ENCODE measurements at regions not wholly inside any gene's neighbourhood (a gene's known extent, or its start where the extent isn't known, plus 50 kb on each side); places are given as distances from the start of the nearest gene placed in this dataset.

DNA sequence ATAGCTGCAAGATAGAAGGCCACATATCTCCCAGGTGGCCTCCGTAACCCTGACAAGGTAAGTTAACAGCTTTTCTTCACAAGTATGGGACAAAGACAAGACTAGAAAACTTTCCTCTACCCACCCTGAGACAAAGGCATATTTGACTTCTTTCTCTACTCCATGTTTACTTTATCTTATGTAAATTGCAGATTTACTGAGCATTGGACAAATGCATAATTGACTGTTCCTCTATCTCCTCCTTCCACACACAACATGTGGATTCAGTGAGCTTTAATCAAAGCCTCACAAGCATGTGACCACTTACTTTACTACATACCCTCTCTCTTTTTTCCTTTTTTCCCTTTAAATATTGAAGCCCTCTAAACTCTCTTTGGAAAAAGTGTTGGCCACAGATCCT, 289.1 kb upstream of the TMTC1 start:
- Histone ChIP-seq H3K18ac (ENCODE audit: low read depth in 1 of 2, low read length in 2 of 2) (no peak overlapping the region), H3K36me3 (ENCODE audit: control insufficient read depth in 1 of 2, insufficient read depth in 2 of 2, low read depth in 1 of 2, low read length in 2 of 2) (no peaks in the 10 kb centered on the region), H3K9me3 (ENCODE audit: control insufficient read depth, low read length) (no peaks in the 10 kb centered on the region), H4K8ac (ENCODE audit: low read length) (no peak overlapping the region), H3K4me3 (ENCODE audit: insufficient read depth in 1 of 2, low read depth in 1 of 2, low read length in 2 of 2) (no peak overlapping the region), H2AFZ (ENCODE audit: low read depth, low read length) (no peak overlapping the region), H2BK5ac (ENCODE audit: low read depth, low read length, poor library complexity, severe bottlenecking) (no peak overlapping the region), H3K4ac (ENCODE audit: low read depth in 1 of 2, low read length in 2 of 2) (no peak overlapping the region), H3K27me3 (ENCODE audit: control insufficient read depth in 1 of 2, insufficient read depth in 1 of 2, low read length in 2 of 2) (no peaks in the 10 kb centered on the region), H3K23ac (ENCODE audit: low read length in 2 of 2) (no peak overlapping the region), H3K14ac (ENCODE audit: low read length in 2 of 2) (no peak overlapping the region), H3K27ac (ENCODE audit: low read length, poor library complexity, severe bottlenecking) (no peak overlapping the region), H4K91ac (ENCODE audit: low read length) (no peak overlapping the region), H3K4me1 (ENCODE audit: control insufficient read depth, insufficient read depth, low read depth, low read length) (no peaks in the 10 kb centered on the region), H2BK12ac (ENCODE audit: low read length in 2 of 2) (no peak overlapping the region), H2BK15ac (ENCODE audit: low read depth, poor library complexity, severe bottlenecking) (no peak overlapping the region), H2BK120ac (ENCODE audit: low read depth, low read length) (no peak overlapping the region), H3K9ac (ENCODE audit: low read length) (no peak overlapping the region), H3K79me1 (replicated peaks; ENCODE audit: low read length, poor library complexity, severe bottlenecking) (no peaks in the 10 kb centered on the region), H2AK5ac (ENCODE audit: low read length, severe bottlenecking) (no peak overlapping the region), H3K4me2 (ENCODE audit: low read length, poor library complexity, severe bottlenecking) (no peak overlapping the region)
- no peak for DNase-seq
- WGBS = 100% methylated on average over 1 of the region's 1 CpG

GRCh38 chr12:30067146-30067545, 283.4 kb upstream of the TMTC1 start:
- H3K4me1 ChIP-seq (ENCODE audit: control insufficient read depth, insufficient read depth, low read depth, low read length) = no peaks in the 10 kb centered on the region
- no peak overlapping the region for H2BK120ac ChIP-seq (ENCODE audit: low read depth, low read length)
- no peak overlapping the region for H2BK15ac ChIP-seq (ENCODE audit: low read depth, poor library complexity, severe bottlenecking)
- no peak overlapping the region for H3K18ac ChIP-seq (ENCODE audit: low read depth in 1 of 2, low read length in 2 of 2)
- H3K36me3 ChIP-seq (ENCODE audit: control insufficient read depth in 1 of 2, insufficient read depth in 2 of 2, low read depth in 1 of 2, low read length in 2 of 2) = no peaks in the 10 kb centered on the region
- peak; percentile 32 for DNase-seq
- WGBS = 88% methylated on average over 2 of the region's 2 CpGs
- H2BK12ac ChIP-seq (ENCODE audit: low read length in 2 of 2) = no peak overlapping the region
- H3K23ac ChIP-seq (ENCODE audit: low read length in 2 of 2) = no peak overlapping the region
- H3K27me3 ChIP-seq (ENCODE audit: control insufficient read depth in 1 of 2, insufficient read depth in 1 of 2, low read length in 2 of 2) = no peaks in the 10 kb centered on the region
- H2AK5ac ChIP-seq (ENCODE audit: low read length, severe bottlenecking) = no peak overlapping the region
- no peak overlapping the region for H3K4me2 ChIP-seq (ENCODE audit: low read length, poor library complexity, severe bottlenecking)
- H3K79me1 ChIP-seq (replicated peaks; ENCODE audit: low read length, poor library complexity, severe bottlenecking) = no peaks in the 10 kb centered on the region
- no peak overlapping the region for H2BK5ac ChIP-seq (ENCODE audit: low read depth, low read length, poor library complexity, severe bottlenecking)
- no peak overlapping the region for H4K91ac ChIP-seq (ENCODE audit: low read length)
- H3K4me3 ChIP-seq (ENCODE audit: insufficient read depth in 1 of 2, low read depth in 1 of 2, low read length in 2 of 2) = no peak overlapping the region
- H3K9me3 ChIP-seq (ENCODE audit: control insufficient read depth, low read length) = no peaks in the 10 kb centered on the region
- H3K14ac ChIP-seq (ENCODE audit: low read length in 2 of 2) = no peak overlapping the region
- H3K4ac ChIP-seq (ENCODE audit: low read depth in 1 of 2, low read length in 2 of 2) = no peak overlapping the region
- no peak overlapping the region for H2AFZ ChIP-seq (ENCODE audit: low read depth, low read length)
- no peak overlapping the region for H3K27ac ChIP-seq (ENCODE audit: low read length, poor library complexity, severe bottlenecking)
- H3K9ac ChIP-seq (ENCODE audit: low read length) = no peak overlapping the region
- no peak overlapping the region for H4K8ac ChIP-seq (ENCODE audit: low read length)

DNA sequence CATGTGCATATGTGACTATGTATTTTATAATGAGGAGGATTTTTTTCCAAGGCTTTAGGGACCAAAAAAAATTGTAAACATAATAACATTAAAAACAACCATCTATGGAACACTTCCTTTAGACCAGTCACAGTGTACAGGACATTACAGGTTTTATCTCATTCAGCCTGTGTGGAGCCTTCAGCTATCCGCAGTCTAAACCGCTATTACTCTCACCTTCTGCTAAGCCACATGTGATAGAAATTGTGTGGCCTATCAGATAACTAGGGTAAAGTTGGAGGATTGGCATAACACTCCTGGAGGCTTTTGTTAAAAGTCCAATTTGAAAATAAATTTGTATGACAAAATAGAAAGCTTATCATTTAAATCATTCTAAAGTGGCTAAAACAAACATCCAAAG, 281.2 kb upstream of the TMTC1 start:
- no peak overlapping the region for H3K23ac ChIP-seq (ENCODE audit: low read length in 2 of 2)
- no peaks in the 10 kb centered on the region for H3K36me3 ChIP-seq (ENCODE audit: control insufficient read depth in 1 of 2, insufficient read depth in 2 of 2, low read depth in 1 of 2, low read length in 2 of 2)
- no peaks in the 10 kb centered on the region for H3K79me1 ChIP-seq (replicated peaks; ENCODE audit: low read length, poor library complexity, severe bottlenecking)
- DNase-seq = no peak
- H3K4ac ChIP-seq (ENCODE audit: low read depth in 1 of 2, low read length in 2 of 2) = no peak overlapping the region
- no peak overlapping the region for H3K9ac ChIP-seq (ENCODE audit: low read length)
- H2AK5ac ChIP-seq (ENCODE audit: low read length, severe bottlenecking) = no peak overlapping the region
- H2BK15ac ChIP-seq (ENCODE audit: low read depth, poor library complexity, severe bottlenecking) = no peak overlapping the region
- no peak overlapping the region for H3K4me2 ChIP-seq (ENCODE audit: low read length, poor library complexity, severe bottlenecking)
- H4K8ac ChIP-seq (ENCODE audit: low read length) = no peak overlapping the region
- 40% methylated on average over 1 of the region's 2 CpGs for WGBS
- no peak overlapping the region for H3K4me3 ChIP-seq (ENCODE audit: insufficient read depth in 1 of 2, low read depth in 1 of 2, low read length in 2 of 2)
- no peaks in the 10 kb centered on the region for H3K9me3 ChIP-seq (ENCODE audit: control insufficient read depth, low read length)
- H3K27me3 ChIP-seq (ENCODE audit: control insufficient read depth in 1 of 2, insufficient read depth in 1 of 2, low read length in 2 of 2) = no peaks in the 10 kb centered on the region
- no peak overlapping the region for H2BK12ac ChIP-seq (ENCODE audit: low read length in 2 of 2)
- H2BK120ac ChIP-seq (ENCODE audit: low read depth, low read length) = no peak overlapping the region
- H2BK5ac ChIP-seq (ENCODE audit: low read depth, low read length, poor library complexity, severe bottlenecking) = no peak overlapping the region
- H3K14ac ChIP-seq (ENCODE audit: low read length in 2 of 2) = no peak overlapping the region
- no peak overlapping the region for H4K91ac ChIP-seq (ENCODE audit: low read length)
- no peak overlapping the region for H3K27ac ChIP-seq (ENCODE audit: low read length, poor library complexity, severe bottlenecking)
- no peak overlapping the region for H3K18ac ChIP-seq (ENCODE audit: low read depth in 1 of 2, low read length in 2 of 2)
- H3K4me1 ChIP-seq (ENCODE audit: control insufficient read depth, insufficient read depth, low read depth, low read length) = no peaks in the 10 kb centered on the region
- no peak overlapping the region for H2AFZ ChIP-seq (ENCODE audit: low read depth, low read length)

GRCh38 chr12:30063435-30063945, 279.7 kb upstream of the TMTC1 start:
- H3K18ac ChIP-seq (ENCODE audit: low read depth in 1 of 2, low read length in 2 of 2) = no peak overlapping the region
- no peaks in the 10 kb centered on the region for H3K36me3 ChIP-seq (ENCODE audit: control insufficient read depth in 1 of 2, insufficient read depth in 2 of 2, low read depth in 1 of 2, low read length in 2 of 2)
- no peak overlapping the region for H4K91ac ChIP-seq (ENCODE audit: low read length)
- no peak overlapping the region for H2AK5ac ChIP-seq (ENCODE audit: low read length, severe bottlenecking)
- no peak overlapping the region for H2BK12ac ChIP-seq (ENCODE audit: low read length in 2 of 2)
- H3K79me1 ChIP-seq (replicated peaks; ENCODE audit: low read length, poor library complexity, severe bottlenecking) = no peaks in the 10 kb centered on the region
- H3K27me3 ChIP-seq (ENCODE audit: control insufficient read depth in 1 of 2, insufficient read depth in 1 of 2, low read length in 2 of 2) = no peaks in the 10 kb centered on the region
- DNase-seq = no peak
- H3K4me2 ChIP-seq (ENCODE audit: low read length, poor library complexity, severe bottlenecking) = no peak overlapping the region
- no peak overlapping the region for H3K23ac ChIP-seq (ENCODE audit: low read length in 2 of 2)
- H3K14ac ChIP-seq (ENCODE audit: low read length in 2 of 2) = no peak overlapping the region
- no peak overlapping the region for H4K8ac ChIP-seq (ENCODE audit: low read length)
- H3K9ac ChIP-seq (ENCODE audit: low read length) = no peak overlapping the region
- H2BK5ac ChIP-seq (ENCODE audit: low read depth, low read length, poor library complexity, severe bottlenecking) = no peak overlapping the region
- H3K4me1 ChIP-seq (ENCODE audit: control insufficient read depth, insufficient read depth, low read depth, low read length) = no peaks in the 10 kb centered on the region
- no peak overlapping the region for H3K27ac ChIP-seq (ENCODE audit: low read length, poor library complexity, severe bottlenecking)
- H3K9me3 ChIP-seq (ENCODE audit: control insufficient read depth, low read length) = no peaks in the 10 kb centered on the region
- H3K4me3 ChIP-seq (ENCODE audit: insufficient read depth in 1 of 2, low read depth in 1 of 2, low read length in 2 of 2) = no peak overlapping the region
- no peak overlapping the region for H2AFZ ChIP-seq (ENCODE audit: low read depth, low read length)
- H3K4ac ChIP-seq (ENCODE audit: low read depth in 1 of 2, low read length in 2 of 2) = no peak overlapping the region
- no peak overlapping the region for H2BK15ac ChIP-seq (ENCODE audit: low read depth, poor library complexity, severe bottlenecking)
- H2BK120ac ChIP-seq (ENCODE audit: low read depth, low read length) = no peak overlapping the region

All from mesenchymal stem cell (in vitro differentiated cells and primary cell).